Keratinocyte (primary cell): ENCODE measurements at regions not wholly inside any gene's neighbourhood (a gene's known extent, or its start where the extent isn't known, plus 50 kb on each side); places are given as distances from the start of the nearest gene placed in this dataset.

Source experiments
- EZH2 ChIP-seq: IDR thresholded peaks from one replicate; pipeline ENCODE4 v1.6.1; 2012; ENCODE audit warnings: inconsistent platforms, mild to moderate bottlenecking, low read length, moderate library complexity
- TF ChIP-seq, protein P1 (sequence below), 3 experiments: IDR thresholded peaks in 1 of 3; conservative IDR thresholded peaks in 1 of 3; optimal IDR thresholded peaks in 1 of 3; 2 replicates in 2 of 3; 3 replicates in 1 of 3; pipeline versions ENCODE3 to v1.5.1; 2011; ENCODE audit warnings: low read length in 3 of 3, mild to moderate bottlenecking in 3 of 3, moderate library complexity in 2 of 3, control low read depth in 1 of 3, inconsistent platforms in 1 of 3; ENCODE audit not compliant: insufficient read depth in 2 of 3; ENCODE audit errors: extremely low read depth in 1 of 3

- TF ChIP-seq, protein P1, sequence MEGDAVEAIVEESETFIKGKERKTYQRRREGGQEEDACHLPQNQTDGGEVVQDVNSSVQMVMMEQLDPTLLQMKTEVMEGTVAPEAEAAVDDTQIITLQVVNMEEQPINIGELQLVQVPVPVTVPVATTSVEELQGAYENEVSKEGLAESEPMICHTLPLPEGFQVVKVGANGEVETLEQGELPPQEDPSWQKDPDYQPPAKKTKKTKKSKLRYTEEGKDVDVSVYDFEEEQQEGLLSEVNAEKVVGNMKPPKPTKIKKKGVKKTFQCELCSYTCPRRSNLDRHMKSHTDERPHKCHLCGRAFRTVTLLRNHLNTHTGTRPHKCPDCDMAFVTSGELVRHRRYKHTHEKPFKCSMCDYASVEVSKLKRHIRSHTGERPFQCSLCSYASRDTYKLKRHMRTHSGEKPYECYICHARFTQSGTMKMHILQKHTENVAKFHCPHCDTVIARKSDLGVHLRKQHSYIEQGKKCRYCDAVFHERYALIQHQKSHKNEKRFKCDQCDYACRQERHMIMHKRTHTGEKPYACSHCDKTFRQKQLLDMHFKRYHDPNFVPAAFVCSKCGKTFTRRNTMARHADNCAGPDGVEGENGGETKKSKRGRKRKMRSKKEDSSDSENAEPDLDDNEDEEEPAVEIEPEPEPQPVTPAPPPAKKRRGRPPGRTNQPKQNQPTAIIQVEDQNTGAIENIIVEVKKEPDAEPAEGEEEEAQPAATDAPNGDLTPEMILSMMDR (optimal IDR thresholded peaks at IDR 0.05 in 1 of 3, IDR thresholded peaks at IDR 0.05 in 1 of 3, conservative IDR thresholded peaks at IDR 0.05 in 1 of 3; ENCODE audit: extremely low read depth in 1 of 3, insufficient read depth in 2 of 3, low read length in 3 of 3): no peak
- no peak for TF ChIP-seq EZH2
Measured at GRCh38 chr1:196029410-196029809, 578.8 kb downstream of the KCNT2 start.
